ENCODE measurements at regions not wholly inside any gene's neighbourhood (a gene's known extent, or its start where the extent isn't known, plus 50 kb on each side); places are given as distances from the start of the nearest gene placed in this dataset.

GRCh38 chr1:182297335-182297734 is 94.3 kb downstream of the GLUL start:
- TF ChIP-seq POLR2A (IDR thresholded peaks at IDR 0.05; ENCODE audit: low read depth, low read length) = no peak
- no peak for TF ChIP-seq TAF1 (IDR thresholded peaks at IDR 0.05; ENCODE audit: low read depth, low read length)
- no peak for TF ChIP-seq POLR2AphosphoS5 (IDR thresholded peaks at IDR 0.05; ENCODE audit: low read depth, low read length)
